Esophagus squamous epithelium (tissue), 5 donors: ENCODE measurements at regions not wholly inside any gene's neighbourhood (a gene's known extent, or its start where the extent isn't known, plus 50 kb on each side); places are given as distances from the start of the nearest gene placed in this dataset.

Source experiments
- DNase-seq: peaks from one replicate; lab custom pipeline; 2025; lab: John Stamatoyannopoulos, UW
- H3K27ac ChIP-seq, 4 donors: fragments of 200-600 bp; sonication (generic); one replicate each; pipeline ENCODE4 v1.5.1; 2016 to 2019; ENCODE audit warnings: mild to moderate bottlenecking in 1 of 4
- H3K27me3 ChIP-seq, 4 donors: fragments of 200-600 bp; sonication (generic); 1 replicate in 3 of 4; 2 replicates in 1 of 4; pipeline versions ENCODE4 v1.5.1 to v1.6.0; 2017 to 2021; ENCODE audit warnings: antibody characterized with exemption in 1 of 4
- H3K36me3 ChIP-seq, 3 donors: fragments of 200-600 bp; sonication (generic); one replicate each; pipeline ENCODE4 v1.5.1; 2016 to 2019
- H3K4me1 ChIP-seq, 3 donors: fragments of 200-600 bp; sonication (generic); one replicate each; pipeline ENCODE4 v1.5.1; 2017 to 2019
- H3K4me3 ChIP-seq, 4 donors: fragments of 200-600 bp; sonication (generic); 1 replicate in 3 of 4; 2 replicates in 1 of 4; pipeline ENCODE4 v1.5.1; 2016 to 2019; ENCODE audit warnings: mild to moderate bottlenecking in 2 of 4, moderate library complexity in 1 of 4
- H3K9me3 ChIP-seq, 3 donors: fragments of 200-600 bp; sonication (generic); one replicate each; pipeline ENCODE4 v1.5.1; 2016 to 2019
- POLR2A ChIP-seq, 4 donors: fragments of 450-650 bp; IDR thresholded peaks; one replicate each; pipeline ENCODE4 v1.6.1; 2017; ENCODE audit warnings: antibody characterized with exemption in 4 of 4, mild to moderate bottlenecking in 4 of 4, moderate library complexity in 3 of 4
- WGBS, 2 donors: methylation state at CpG; one replicate each; pipeline ENCODE4 v1.1.5; 2018; 5-methylcytosine and 5-hydroxymethylcytosine counted together
- intact Hi-C: fragments of 100-400 bp; cut with DNase I; formaldehyde crosslinking; loops from one replicate; pipeline ENCODE4 v1.15.0; 2022
- TF ChIP-seq, protein P1 (sequence below), 6 experiments: fragments of 450-650 bp in 4 of 6; fragments of 200-600 bp in 2 of 6; sonication (generic) in 2 of 6; IDR thresholded peaks; one replicate each; pipeline ENCODE4 v1.5.1; 2016 to 2019; ENCODE audit warnings: antibody characterized with exemption in 6 of 6, mild to moderate bottlenecking in 4 of 6, moderate library complexity in 4 of 6
- donor health status: DM: yes; HTN: yes; CAD: no.

DNA sequence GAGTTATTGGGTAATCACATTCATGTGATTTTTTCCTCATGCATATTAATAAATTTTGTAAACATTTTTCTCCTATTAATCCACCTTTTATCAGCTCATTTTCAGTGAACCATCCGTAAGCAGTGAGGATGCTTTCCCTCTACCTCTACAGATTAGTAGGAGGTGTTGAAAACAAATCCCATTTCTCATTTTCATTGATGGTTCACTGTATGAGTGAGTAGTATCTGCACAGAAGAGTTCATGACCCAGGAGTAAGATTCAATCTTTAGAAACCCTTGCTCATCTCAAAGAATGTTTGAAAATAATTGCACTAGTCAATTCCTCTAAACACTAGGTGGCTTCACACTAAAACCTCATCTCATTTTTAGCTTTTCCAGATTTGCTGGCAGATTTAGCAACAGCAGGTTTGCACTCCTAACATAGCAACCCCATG lies 440.0 kb downstream of the HAO1 start:
- DNase-seq, result no peak
- whole genome bisulfite sequencing, 2 donors, result 63 to 73% methylated on average over 1 of the region's 1 CpG
- no peaks in the 10 kb centered on the region for H3K4me1 ChIP-seq
- H3K4me3 ChIP-seq, result no peak overlapping the region
- intact Hi-C loops, result no loop called here
- no peaks in the 10 kb centered on the region for H3K27me3 ChIP-seq
- TF ChIP-seq, protein P1, sequence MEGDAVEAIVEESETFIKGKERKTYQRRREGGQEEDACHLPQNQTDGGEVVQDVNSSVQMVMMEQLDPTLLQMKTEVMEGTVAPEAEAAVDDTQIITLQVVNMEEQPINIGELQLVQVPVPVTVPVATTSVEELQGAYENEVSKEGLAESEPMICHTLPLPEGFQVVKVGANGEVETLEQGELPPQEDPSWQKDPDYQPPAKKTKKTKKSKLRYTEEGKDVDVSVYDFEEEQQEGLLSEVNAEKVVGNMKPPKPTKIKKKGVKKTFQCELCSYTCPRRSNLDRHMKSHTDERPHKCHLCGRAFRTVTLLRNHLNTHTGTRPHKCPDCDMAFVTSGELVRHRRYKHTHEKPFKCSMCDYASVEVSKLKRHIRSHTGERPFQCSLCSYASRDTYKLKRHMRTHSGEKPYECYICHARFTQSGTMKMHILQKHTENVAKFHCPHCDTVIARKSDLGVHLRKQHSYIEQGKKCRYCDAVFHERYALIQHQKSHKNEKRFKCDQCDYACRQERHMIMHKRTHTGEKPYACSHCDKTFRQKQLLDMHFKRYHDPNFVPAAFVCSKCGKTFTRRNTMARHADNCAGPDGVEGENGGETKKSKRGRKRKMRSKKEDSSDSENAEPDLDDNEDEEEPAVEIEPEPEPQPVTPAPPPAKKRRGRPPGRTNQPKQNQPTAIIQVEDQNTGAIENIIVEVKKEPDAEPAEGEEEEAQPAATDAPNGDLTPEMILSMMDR (IDR thresholded peaks at IDR 0.05), result no peak
- TF ChIP-seq POLR2A (IDR thresholded peaks at IDR 0.05), result no peak
- H3K9me3 ChIP-seq, result no peaks in the 10 kb centered on the region
- H3K36me3 ChIP-seq, result no peaks in the 10 kb centered on the region
- no peak overlapping the region for H3K27ac ChIP-seq

GRCh38 chr20:7503501-7503900 lies 436.8 kb downstream of the HAO1 start:
- intact Hi-C loops, result no loop called here
- no peaks in the 10 kb centered on the region for H3K27me3 ChIP-seq
- no peaks in the 10 kb centered on the region for H3K9me3 ChIP-seq
- 34 to 37% methylated on average over 3 of the region's 3 CpGs for WGBS, 2 donors
- no peak for DNase-seq
- TF ChIP-seq POLR2A (IDR thresholded peaks at IDR 0.05), result no peak
- TF ChIP-seq, protein P1 (IDR thresholded peaks at IDR 0.05), result no peak
- no peaks in the 10 kb centered on the region for H3K4me1 ChIP-seq
- no peak overlapping the region for H3K4me3 ChIP-seq
- H3K27ac ChIP-seq, result no peak overlapping the region
- no peaks in the 10 kb centered on the region for H3K36me3 ChIP-seq

DNA sequence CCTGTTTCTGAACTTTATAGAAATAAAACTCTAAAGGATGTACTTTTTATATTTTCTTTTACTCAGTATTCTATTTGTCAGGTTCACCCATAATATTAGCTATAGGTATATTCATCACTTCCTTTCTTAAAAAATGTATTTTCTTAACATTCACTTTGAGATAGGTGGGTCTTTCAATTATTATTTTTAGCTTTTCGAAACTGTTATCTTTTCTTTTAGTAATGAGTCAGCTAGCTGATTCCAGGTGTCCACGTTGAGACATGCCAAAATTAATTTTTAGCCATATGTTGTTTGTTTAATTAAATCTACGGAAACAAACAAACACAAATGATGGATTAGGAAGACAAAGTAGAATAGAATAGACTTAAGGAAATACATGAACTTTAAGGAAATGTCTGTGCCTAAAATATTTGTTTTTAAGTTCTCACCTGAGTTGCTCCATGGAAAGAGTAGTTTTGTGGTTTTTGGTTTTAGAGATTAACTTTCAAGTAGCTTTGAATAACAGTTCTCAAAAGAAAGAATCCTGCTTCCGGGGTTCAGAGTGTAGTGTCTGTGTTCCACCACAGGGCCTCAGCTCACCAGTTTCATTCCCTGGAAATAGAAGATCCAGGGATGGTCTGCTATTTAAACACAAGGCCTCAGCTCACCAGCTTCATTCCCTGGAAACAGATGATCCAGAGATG lies 435.0 kb downstream of the HAO1 start:
- no peak for DNase-seq
- no peaks in the 10 kb centered on the region for H3K9me3 ChIP-seq
- WGBS, 2 donors, result 45 to 46% methylated on average over 4 of the region's 4 CpGs
- intact Hi-C loops, result no loop called here
- H3K27ac ChIP-seq, result no peak overlapping the region
- no peaks in the 10 kb centered on the region for H3K4me1 ChIP-seq
- H3K27me3 ChIP-seq, result no peaks in the 10 kb centered on the region
- no peak overlapping the region for H3K4me3 ChIP-seq
- TF ChIP-seq POLR2A (IDR thresholded peaks at IDR 0.05), result no peak
- TF ChIP-seq, protein P1 (IDR thresholded peaks at IDR 0.05), result no peak
- no peaks in the 10 kb centered on the region for H3K36me3 ChIP-seq

DNA sequence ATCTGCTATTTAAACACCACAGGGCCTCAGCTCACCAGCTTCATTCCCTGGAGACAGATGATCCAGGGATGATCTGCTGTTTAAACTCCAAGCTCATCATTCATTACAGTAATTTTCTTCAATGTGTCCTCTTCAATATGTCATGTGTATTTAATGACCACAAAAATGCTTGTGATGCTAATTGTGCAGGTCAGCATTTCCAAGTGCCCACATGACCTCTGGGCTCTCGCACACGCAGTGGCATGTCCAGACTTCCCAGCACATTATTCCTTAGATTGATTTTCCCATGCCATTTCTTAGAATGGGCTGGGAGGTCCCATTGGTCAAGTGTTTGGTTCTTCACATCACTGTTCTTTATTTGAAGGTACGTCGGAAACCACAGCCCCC lies 434.4 kb downstream of the HAO1 start:
- no peak for DNase-seq
- H3K9me3 ChIP-seq, result no peaks in the 10 kb centered on the region
- 88 to 89% methylated on average over 4 of the region's 4 CpGs for WGBS, 2 donors
- H3K36me3 ChIP-seq, result no peaks in the 10 kb centered on the region
- no peaks in the 10 kb centered on the region for H3K4me1 ChIP-seq
- intact Hi-C loops, result no loop called here
- H3K27me3 ChIP-seq, result no peaks in the 10 kb centered on the region
- H3K4me3 ChIP-seq, result no peak overlapping the region
- H3K27ac ChIP-seq, result no peak overlapping the region
- TF ChIP-seq, protein P1 (IDR thresholded peaks at IDR 0.05), result no peak
- TF ChIP-seq POLR2A (IDR thresholded peaks at IDR 0.05), result no peak

GRCh38 chr20:7516621-7517111 lies 423.6 kb downstream of the HAO1 start:
- no peak for DNase-seq
- no peak overlapping the region for H3K27ac ChIP-seq
- intact Hi-C loops, result no loop called here
- no peaks in the 10 kb centered on the region for H3K27me3 ChIP-seq
- WGBS, 2 donors, result 56 to 60% methylated on average over 6 of the region's 6 CpGs
- H3K4me3 ChIP-seq, result no peak overlapping the region
- H3K36me3 ChIP-seq, result no peaks in the 10 kb centered on the region
- TF ChIP-seq POLR2A (IDR thresholded peaks at IDR 0.05), result no peak
- TF ChIP-seq, protein P1 (IDR thresholded peaks at IDR 0.05), result no peak
- no peaks in the 10 kb centered on the region for H3K4me1 ChIP-seq
- no peaks in the 10 kb centered on the region for H3K9me3 ChIP-seq
